ENCODE measurements at regions not wholly inside any gene's neighbourhood (a gene's known extent, or its start where the extent isn't known, plus 50 kb on each side); places are given as distances from the start of the nearest gene placed in this dataset.

- TF ChIP-seq CTCF (IDR thresholded peaks at IDR 0.05): no peak
- no peak for DNase-seq
- H3K4me3 ChIP-seq: no peak overlapping the region
- H3K27ac ChIP-seq: no peak overlapping the region
- H3K9me3 ChIP-seq: peaks cover 0 to 2% (median 0%) of the 10 kb centered on the region in 3 donors
- no peaks in the 10 kb centered on the region for H3K36me3 ChIP-seq
- intact Hi-C loops (cut with DNase I; ENCODE audit: low total_unique reads): no loop called here
- H3K27me3 ChIP-seq: no peaks in the 10 kb centered on the region
- H3K4me1 ChIP-seq: no peaks in the 10 kb centered on the region
Measured at GRCh38 chr7:126227643-126228042, 1025.1 kb downstream of the GRM8 start.

DNA sequence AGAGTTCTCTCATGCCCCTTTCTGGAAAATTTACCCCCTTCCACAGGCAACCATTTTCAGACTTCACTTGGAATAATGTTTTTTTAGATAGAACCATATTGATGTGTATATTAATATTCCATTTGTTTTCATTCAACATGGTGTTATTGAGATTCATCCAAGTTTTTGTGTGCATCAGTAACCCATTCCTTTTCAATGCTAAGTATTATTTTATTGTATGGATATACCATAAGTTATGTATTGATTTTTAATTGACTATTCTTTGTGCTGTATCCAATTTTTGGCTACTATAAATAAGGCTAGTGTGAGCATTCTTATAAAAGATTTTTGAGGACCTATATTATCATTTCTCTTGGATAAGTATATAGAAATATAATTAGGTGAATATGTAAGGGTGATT is 1025.7 kb downstream of the GRM8 start:
- Histone ChIP-seq H3K27me3 (no peaks in the 10 kb centered on the region), H3K9me3 (peaks cover 0 to 2% (median 0%) of the 10 kb centered on the region in 3 donors), H3K4me3 (no peak overlapping the region), H3K4me1 (no peaks in the 10 kb centered on the region), H3K27ac (no peak overlapping the region), H3K36me3 (no peaks in the 10 kb centered on the region)
- no peak for TF ChIP-seq CTCF (IDR thresholded peaks at IDR 0.05)
- no peak for DNase-seq
- intact Hi-C loops (cut with DNase I; ENCODE audit: low total_unique reads): no loop called here

DNA sequence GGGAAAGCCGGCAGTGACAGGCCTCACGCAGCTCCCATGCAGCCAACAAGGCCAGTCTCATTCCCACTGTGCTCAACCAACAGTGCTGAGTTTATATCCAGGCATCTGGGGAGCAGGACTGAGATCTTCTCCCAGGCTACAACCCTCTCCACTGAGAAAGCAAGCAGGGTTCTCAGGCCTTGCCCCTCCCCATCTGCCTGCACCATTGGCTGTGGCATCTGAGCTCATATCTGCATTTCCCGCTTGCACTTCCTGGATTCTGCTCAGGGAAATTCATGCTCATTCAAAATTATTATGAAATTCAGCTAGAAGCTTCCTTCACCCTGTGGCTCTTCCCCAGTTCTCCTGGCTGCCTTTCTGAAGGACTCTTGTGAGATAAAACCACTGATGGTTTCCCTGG is 1029.0 kb downstream of the GRM8 start:
- TF ChIP-seq CTCF (IDR thresholded peaks at IDR 0.05): no peak
- H3K36me3 ChIP-seq: no peaks in the 10 kb centered on the region
- no peak overlapping the region for H3K4me3 ChIP-seq

DNA sequence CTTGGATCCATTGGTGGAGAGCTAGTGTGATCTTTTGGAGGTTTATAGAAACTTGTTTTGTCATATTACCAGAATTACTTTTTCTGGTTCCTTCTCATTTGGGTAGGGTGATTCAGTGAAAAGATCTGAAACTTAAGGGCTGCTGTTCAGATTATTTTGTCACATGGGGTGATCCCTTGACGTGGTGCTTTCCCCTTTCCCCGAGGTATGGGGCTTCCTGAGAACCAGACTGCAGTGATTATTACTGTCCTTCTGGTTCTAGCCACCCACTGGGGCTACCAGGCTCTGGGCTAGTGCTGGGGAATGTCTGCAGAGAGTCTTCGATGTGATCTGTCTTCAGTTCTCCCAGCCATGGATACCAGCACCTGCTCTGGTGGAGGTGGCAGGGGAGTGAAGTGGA is 1030.0 kb downstream of the GRM8 start:
- Histone ChIP-seq H3K4me1 (no peaks in the 10 kb centered on the region), H3K36me3 (no peaks in the 10 kb centered on the region), H3K27me3 (no peaks in the 10 kb centered on the region), H3K27ac (no peak overlapping the region), H3K4me3 (no peak overlapping the region), H3K9me3 (peaks cover 0 to 2% (median 0%) of the 10 kb centered on the region in 3 donors)
- no peak for TF ChIP-seq CTCF (IDR thresholded peaks at IDR 0.05)
- intact Hi-C loops (cut with DNase I; ENCODE audit: low total_unique reads): no loop called here
- no peak for DNase-seq

More for the DNA sequence above, 1029.0 kb downstream of the GRM8 start:
- Histone ChIP-seq H3K27ac (no peak overlapping the region), H3K4me1 (no peaks in the 10 kb centered on the region), H3K9me3 (peaks cover 0 to 2% (median 0%) of the 10 kb centered on the region in 3 donors), H3K27me3 (no peaks in the 10 kb centered on the region)
- intact Hi-C loops (cut with DNase I; ENCODE audit: low total_unique reads): no loop called here
- DNase-seq: no peak

GRCh38 chr7:126215785-126216184 is 1037.0 kb downstream of the GRM8 start:
- no peak for TF ChIP-seq CTCF (IDR thresholded peaks at IDR 0.05)
- Histone ChIP-seq H3K9me3 (no peaks in the 10 kb centered on the region), H3K4me3 (no peak overlapping the region), H3K4me1 (no peaks in the 10 kb centered on the region), H3K27ac (no peak overlapping the region), H3K27me3 (no peaks in the 10 kb centered on the region), H3K36me3 (no peaks in the 10 kb centered on the region)
- intact Hi-C loops (cut with DNase I; ENCODE audit: low total_unique reads): no loop called here
- DNase-seq: no peak

- Histone ChIP-seq H3K27ac (no peak overlapping the region), H3K4me3 (no peak overlapping the region), H3K27me3 (no peaks in the 10 kb centered on the region), H3K4me1 (no peaks in the 10 kb centered on the region), H3K9me3 (no peaks in the 10 kb centered on the region), H3K36me3 (no peaks in the 10 kb centered on the region)
- no peak for TF ChIP-seq CTCF (IDR thresholded peaks at IDR 0.05)
- intact Hi-C loops (cut with DNase I; ENCODE audit: low total_unique reads): no loop called here
- DNase-seq: no peak
Measured at GRCh38 chr7:126213876-126214275, 1038.9 kb downstream of the GRM8 start.
